DOHH2 (cell line): ENCODE measurements at regions not wholly inside any gene's neighbourhood (a gene's known extent, or its start where the extent isn't known, plus 50 kb on each side); places are given as distances from the start of the nearest gene placed in this dataset.

Experiments
- H3F3A ChIP-seq: fragments of 200-600 bp; sonication (generic), shearing (Covaris generic); 2 replicates; pipeline ENCODE4 v1.6.0; 2016; ENCODE audit warnings: antibody characterized with exemption, mild to moderate bottlenecking; ENCODE audit not compliant: control insufficient read depth, insufficient read depth
- H3K27ac ChIP-seq: fragments of 200-600 bp; sonication (generic); 2 replicates; pipeline ENCODE4 v1.5.1; 2014; ENCODE audit warnings: low read depth, mild to moderate bottlenecking, low read length, moderate library complexity
- H3K27me3 ChIP-seq: fragments of 200-600 bp; sonication (generic); 2 replicates; pipeline ENCODE4 v1.6.1; 2014; ENCODE audit warnings: mild to moderate bottlenecking, low read length, mixed read lengths; ENCODE audit not compliant: control insufficient read depth
- H3K36me3 ChIP-seq: fragments of 200-600 bp; sonication (generic); 2 replicates; pipeline ENCODE4 v1.6.1; 2014; ENCODE audit warnings: mild to moderate bottlenecking, low read length, moderate library complexity, mixed read lengths; ENCODE audit not compliant: control insufficient read depth
- H3K4me1 ChIP-seq: fragments of 200-600 bp; sonication (generic); 2 replicates; pipeline ENCODE4 v1.6.1; 2014; ENCODE audit warnings: mild to moderate bottlenecking, low read length, mixed read lengths; ENCODE audit not compliant: control insufficient read depth
- H3K4me2 ChIP-seq: fragments of 200-600 bp; sonication (generic); 2 replicates; pipeline ENCODE4 v1.6.0; 2014; ENCODE audit warnings: mild to moderate bottlenecking, low read length, moderate library complexity
- H3K4me3 ChIP-seq: fragments of 200-600 bp; sonication (generic); 2 replicates; pipeline ENCODE4 v1.5.1; 2014; ENCODE audit warnings: mild to moderate bottlenecking, low read length, mixed read lengths
- H3K79me2 ChIP-seq: fragments of 200-600 bp; sonication (generic); 2 replicates; pipeline ENCODE4 v1.6.1; 2014; ENCODE audit warnings: mild to moderate bottlenecking, low read length, mixed read lengths; ENCODE audit not compliant: control insufficient read depth
- H3K9me2 ChIP-seq: fragments of 200-600 bp; sonication (generic); replicated peaks from 2 replicates; pipeline ENCODE4 v1.6.1; 2014; ENCODE audit warnings: mild to moderate bottlenecking, low read length, mixed read lengths; ENCODE audit not compliant: control insufficient read depth
- H3K9me3 ChIP-seq: fragments of 200-600 bp; sonication (generic); 2 replicates; pipeline ENCODE4 v1.6.1; 2014; ENCODE audit warnings: antibody characterized with exemption, low read length, mixed read lengths; ENCODE audit not compliant: control insufficient read depth, insufficient read depth
- H4K20me1 ChIP-seq: fragments of 200-600 bp; sonication (generic); 2 replicates; pipeline ENCODE4 v1.6.0; 2014; ENCODE audit warnings: low read depth, mild to moderate bottlenecking, antibody characterized with exemption, low read length, moderate library complexity; ENCODE audit not compliant: control insufficient read depth, insufficient read depth
- CTCF ChIP-seq: fragments of 200-600 bp; sonication (generic); IDR thresholded peaks from one replicate; pipeline ENCODE4 v1.5.1; 2014; ENCODE audit warnings: antibody characterized with exemption, mild to moderate bottlenecking, low read depth, low read length; ENCODE audit not compliant: poor library complexity, severe bottlenecking
- EZH2phosphoT487 ChIP-seq: fragments of 200-600 bp; sonication (generic); IDR thresholded peaks from 2 replicates; pipeline ENCODE4 v1.6.1; 2017; ENCODE audit warnings: borderline replicate concordance, mild to moderate bottlenecking, antibody characterized with exemption, low read length, moderate library complexity, mixed read lengths

- Histone ChIP-seq H3K79me2 (no peaks in the 10 kb centered on the region), H3K4me3 (no peak overlapping the region), H3K27me3 (no peaks in the 10 kb centered on the region), H3K36me3 (no peaks in the 10 kb centered on the region), H3K9me3 (peaks cover 15% of the 10 kb centered on the region; the same call in 1 of the 2 replicates), H3F3A (no peaks in the 10 kb centered on the region), H3K9me2 (no peaks in the 10 kb centered on the region), H3K4me1 (no peaks in the 10 kb centered on the region), H4K20me1 (no peaks in the 10 kb centered on the region), H3K27ac (no peak overlapping the region), H3K4me2 (no peak overlapping the region)
- TF ChIP-seq CTCF = no peak
- TF ChIP-seq EZH2phosphoT487 = no peak
Observed at GRCh38 chr6:141528596-141528995, 604.1 kb upstream of the GJE1 start.

GRCh38 chr6:141526985-141527384, 605.7 kb upstream of the GJE1 start:
- Histone ChIP-seq H3K4me1 (no peaks in the 10 kb centered on the region), H3K27ac (no peak overlapping the region), H3K79me2 (no peaks in the 10 kb centered on the region), H4K20me1 (no peaks in the 10 kb centered on the region), H3F3A (no peaks in the 10 kb centered on the region), H3K9me2 (no peaks in the 10 kb centered on the region), H3K27me3 (no peaks in the 10 kb centered on the region), H3K4me3 (no peak overlapping the region), H3K4me2 (no peak overlapping the region), H3K36me3 (no peaks in the 10 kb centered on the region), H3K9me3 (peaks cover 11% of the 10 kb centered on the region; the same call in 1 of the 2 replicates)
- no peak for TF ChIP-seq EZH2phosphoT487
- no peak for TF ChIP-seq CTCF

GRCh38 chr6:141521440-141521839, 611.3 kb upstream of the GJE1 start:
- Histone ChIP-seq H3K9me2 (no peaks in the 10 kb centered on the region), H4K20me1 (no peaks in the 10 kb centered on the region), H3K4me1 (no peaks in the 10 kb centered on the region), H3K9me3 (no peaks in the 10 kb centered on the region), H3K4me2 (no peak overlapping the region), H3K4me3 (no peak overlapping the region), H3K27me3 (no peaks in the 10 kb centered on the region), H3K36me3 (no peaks in the 10 kb centered on the region), H3K79me2 (no peaks in the 10 kb centered on the region), H3K27ac (no peak overlapping the region), H3F3A (no peaks in the 10 kb centered on the region)
- TF ChIP-seq EZH2phosphoT487 = no peak

- no peak overlapping the region for H3K4me3 ChIP-seq
Observed at GRCh38 chr6:141513830-141514229, 618.9 kb upstream of the GJE1 start.

More at GRCh38 chr6:141513830-141514229, 618.9 kb upstream of the GJE1 start:
- no peaks in the 10 kb centered on the region for H3F3A ChIP-seq
- no peak overlapping the region for H3K4me2 ChIP-seq
- no peaks in the 10 kb centered on the region for H3K27me3 ChIP-seq
- no peaks in the 10 kb centered on the region for H3K79me2 ChIP-seq
- TF ChIP-seq CTCF = no peak
- TF ChIP-seq EZH2phosphoT487 = no peak
- no peaks in the 10 kb centered on the region for H3K36me3 ChIP-seq
- no peaks in the 10 kb centered on the region for H3K4me1 ChIP-seq
- H3K27ac ChIP-seq = no peak overlapping the region
- H3K9me3 ChIP-seq = no peaks in the 10 kb centered on the region
- no peaks in the 10 kb centered on the region for H4K20me1 ChIP-seq
- no peaks in the 10 kb centered on the region for H3K9me2 ChIP-seq
